ENCODE measurements at regions not wholly inside any gene's neighbourhood (a gene's known extent, or its start where the extent isn't known, plus 50 kb on each side); places are given as distances from the start of the nearest gene placed in this dataset.

DNA sequence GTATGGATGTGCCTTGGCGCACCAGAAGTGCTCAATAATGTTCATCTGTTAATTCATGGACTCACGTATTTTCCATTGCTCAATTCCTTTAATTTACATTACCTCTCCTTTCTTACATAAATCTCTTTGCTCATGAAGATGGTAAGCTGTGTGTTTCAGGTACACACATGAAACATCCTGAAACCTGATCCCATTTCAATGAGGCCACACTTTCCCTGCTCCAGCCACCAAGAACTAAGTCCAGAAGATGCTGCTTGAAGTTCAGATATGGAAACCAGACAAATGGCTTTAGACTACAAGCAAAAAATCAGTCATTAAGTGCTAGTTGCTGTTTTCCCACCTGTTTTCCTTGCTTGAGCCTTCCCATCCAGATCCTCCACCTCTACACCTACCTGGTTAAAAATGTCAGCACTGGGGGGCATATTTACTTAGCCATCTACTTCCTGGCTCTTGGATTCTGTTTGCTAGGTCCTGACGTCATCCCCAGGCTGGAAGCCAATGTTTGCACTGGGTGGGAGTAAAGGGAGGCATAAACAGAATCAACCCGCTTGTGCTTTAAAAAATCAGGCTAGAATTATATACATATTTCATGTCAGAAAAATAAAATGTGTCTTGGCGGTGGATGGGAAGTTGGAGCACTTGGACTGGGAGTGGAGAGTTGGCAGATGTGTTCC, 309.7 kb downstream of the OSR1 start:
- H3K9me3 ChIP-seq = no peaks in the 10 kb centered on the region
- no peak overlapping the region for H3K27ac ChIP-seq
- H3K36me3 ChIP-seq = no peaks in the 10 kb centered on the region
- no peak for TF ChIP-seq POLR2A (IDR thresholded peaks at IDR 0.05)
- TF ChIP-seq, protein P1, sequence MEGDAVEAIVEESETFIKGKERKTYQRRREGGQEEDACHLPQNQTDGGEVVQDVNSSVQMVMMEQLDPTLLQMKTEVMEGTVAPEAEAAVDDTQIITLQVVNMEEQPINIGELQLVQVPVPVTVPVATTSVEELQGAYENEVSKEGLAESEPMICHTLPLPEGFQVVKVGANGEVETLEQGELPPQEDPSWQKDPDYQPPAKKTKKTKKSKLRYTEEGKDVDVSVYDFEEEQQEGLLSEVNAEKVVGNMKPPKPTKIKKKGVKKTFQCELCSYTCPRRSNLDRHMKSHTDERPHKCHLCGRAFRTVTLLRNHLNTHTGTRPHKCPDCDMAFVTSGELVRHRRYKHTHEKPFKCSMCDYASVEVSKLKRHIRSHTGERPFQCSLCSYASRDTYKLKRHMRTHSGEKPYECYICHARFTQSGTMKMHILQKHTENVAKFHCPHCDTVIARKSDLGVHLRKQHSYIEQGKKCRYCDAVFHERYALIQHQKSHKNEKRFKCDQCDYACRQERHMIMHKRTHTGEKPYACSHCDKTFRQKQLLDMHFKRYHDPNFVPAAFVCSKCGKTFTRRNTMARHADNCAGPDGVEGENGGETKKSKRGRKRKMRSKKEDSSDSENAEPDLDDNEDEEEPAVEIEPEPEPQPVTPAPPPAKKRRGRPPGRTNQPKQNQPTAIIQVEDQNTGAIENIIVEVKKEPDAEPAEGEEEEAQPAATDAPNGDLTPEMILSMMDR (IDR thresholded peaks at IDR 0.05 in 4 of 5, conservative IDR thresholded peaks at IDR 0.05 in 1 of 5) = no peak
- in situ Hi-C loops (cut with MboI; ENCODE audit: low sequenced_read_pairs in 4 of 4) (no loop called here), intact Hi-C loops (cut with DNase I; ENCODE audit: low total_unique reads) (loop anchor here (5.0 kb wide), 1 partner anchor 1399 kb away; the partner anchor contains the start of gene RHOB)
- DNase-seq (no peak), ATAC-seq (no peak)
- H3K27me3 ChIP-seq = no peaks in the 10 kb centered on the region
- peaks cover 31 to 35% of the 10 kb centered on the region in 2 donors for H3K4me1 ChIP-seq
- no peak overlapping the region for H3K4me3 ChIP-seq

DNA sequence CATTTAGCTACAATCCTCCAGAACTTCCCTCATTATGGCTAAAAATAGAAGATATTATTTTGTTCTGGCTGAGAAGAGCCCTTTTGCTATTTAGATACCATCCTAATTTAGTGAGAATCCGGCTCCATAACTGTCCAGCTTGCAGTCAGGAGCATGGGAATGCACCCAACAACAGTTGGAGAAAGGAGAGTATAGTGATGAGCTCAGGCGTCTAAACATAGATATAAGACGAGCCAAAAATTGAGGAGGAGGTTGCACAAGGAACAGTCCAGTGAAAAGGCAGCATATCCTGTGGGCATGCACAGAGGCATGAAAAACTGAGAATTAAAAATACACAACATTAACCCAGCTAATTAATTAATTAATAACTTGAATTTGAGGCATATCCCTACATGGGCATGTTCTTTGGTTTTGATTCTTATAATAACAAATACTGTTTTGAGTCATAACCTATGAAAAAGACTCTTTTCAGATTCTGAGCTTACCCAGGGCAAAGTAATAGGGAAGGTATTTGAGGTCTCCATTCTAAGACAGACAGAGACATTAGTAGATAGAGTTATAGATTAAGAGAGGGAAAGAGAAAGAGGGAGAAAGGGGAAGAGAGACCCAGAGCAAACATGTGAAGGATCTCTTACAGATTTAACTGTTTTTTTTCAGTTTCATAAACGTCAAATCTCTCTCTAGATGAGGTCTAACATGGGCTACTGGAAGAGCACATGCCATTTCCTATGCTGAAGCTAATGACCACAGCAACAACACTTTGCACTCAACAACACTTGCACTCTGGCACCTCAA, 311.2 kb downstream of the OSR1 start:
- Histone ChIP-seq H3K4me3 (no peak overlapping the region), H3K27ac (peak overlapping the region; percentile 71 to 76 (median 72)), H3K9me3 (no peaks in the 10 kb centered on the region), H3K4me1 (peaks cover 31 to 35% of the 10 kb centered on the region in 2 donors), H3K27me3 (no peaks in the 10 kb centered on the region), H3K36me3 (no peaks in the 10 kb centered on the region)
- TF ChIP-seq, protein P1 (IDR thresholded peaks at IDR 0.05 in 4 of 5, conservative IDR thresholded peaks at IDR 0.05 in 1 of 5) = no peak
- no peak for TF ChIP-seq POLR2A (IDR thresholded peaks at IDR 0.05)
- peak; percentile 99 to 100 for ATAC-seq
- in situ Hi-C loops (cut with MboI; ENCODE audit: low sequenced_read_pairs in 4 of 4) (no loop called here), intact Hi-C loops (cut with DNase I; ENCODE audit: low total_unique reads) (loop anchor here (2.0 to 5.0 kb wide), 2 partner anchors 26 to 1400 kb away; partner anchors contain the start of gene RHOB)
- DNase-seq = peak; percentile 70 to 72

DNA sequence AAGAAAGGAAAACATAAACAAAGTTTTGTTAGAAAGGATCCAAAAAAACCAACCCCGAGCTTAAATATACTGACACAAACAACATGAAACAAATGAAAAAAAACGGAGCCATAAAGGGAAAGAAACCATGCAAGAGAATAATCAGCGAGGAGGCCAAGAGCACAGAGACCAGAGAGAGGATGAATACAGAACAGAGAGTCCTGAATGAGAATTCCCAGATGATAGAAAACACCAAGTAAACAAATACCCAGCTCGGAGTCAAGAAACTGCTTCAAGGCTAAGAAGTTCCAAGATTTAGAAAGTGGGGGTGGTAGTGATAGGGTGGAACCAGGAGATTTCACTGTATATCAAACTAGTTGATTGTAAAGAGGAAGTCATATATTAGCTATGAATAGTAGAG, 313.3 kb downstream of the OSR1 start:
- in situ Hi-C loops (cut with MboI; ENCODE audit: low sequenced_read_pairs in 4 of 4) = no loop called here
- H3K27ac ChIP-seq = peak overlapping the region; percentile 40 to 71 (median 70)
- H3K9me3 ChIP-seq = no peaks in the 10 kb centered on the region
- H3K4me1 ChIP-seq = peaks cover 25 to 33% of the 10 kb centered on the region in 2 donors
- no peaks in the 10 kb centered on the region for H3K36me3 ChIP-seq
- no peaks in the 10 kb centered on the region for H3K27me3 ChIP-seq
- intact Hi-C loops (cut with DNase I; ENCODE audit: low total_unique reads) = loop anchor here (5.0 kb wide), 1 partner anchor 1402 kb away; the partner anchor contains the start of gene RHOB
- H3K4me3 ChIP-seq = no peak overlapping the region
- no peak for TF ChIP-seq POLR2A (IDR thresholded peaks at IDR 0.05)
- TF ChIP-seq, protein P1 (IDR thresholded peaks at IDR 0.05 in 4 of 5, conservative IDR thresholded peaks at IDR 0.05 in 1 of 5) = no peak
- peak; percentile 28 to 61 for ATAC-seq
- DNase-seq = no peak

DNA sequence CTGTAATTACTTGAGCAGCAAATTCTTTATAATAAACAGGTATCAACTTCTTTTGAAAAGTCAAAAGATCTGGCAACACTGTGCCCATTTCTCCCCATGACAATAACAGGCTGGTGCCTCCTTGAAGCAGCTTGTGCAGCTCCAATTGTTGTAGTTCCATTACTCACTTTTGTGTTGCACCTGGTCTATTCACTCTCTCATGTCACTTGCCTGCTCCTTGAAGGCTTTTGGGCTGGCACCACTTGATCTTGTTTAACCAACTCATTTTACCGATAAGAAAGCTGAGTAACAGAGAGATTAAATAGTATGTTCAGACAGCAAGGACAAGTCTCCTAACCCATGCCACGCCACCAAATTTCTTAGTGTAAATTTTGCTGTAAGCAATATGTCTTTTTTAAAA, 314.5 kb downstream of the OSR1 start:
- H3K27ac ChIP-seq = no peak overlapping the region
- no peak for DNase-seq
- ATAC-seq = no peak
- no peaks in the 10 kb centered on the region for H3K27me3 ChIP-seq
- no peak overlapping the region for H3K4me3 ChIP-seq
- no peaks in the 10 kb centered on the region for H3K36me3 ChIP-seq
- peaks cover 25 to 33% of the 10 kb centered on the region in 2 donors for H3K4me1 ChIP-seq
- intact Hi-C loops (cut with DNase I; ENCODE audit: low total_unique reads) (no loop called here), in situ Hi-C loops (cut with MboI; ENCODE audit: low sequenced_read_pairs in 4 of 4) (no loop called here)
- TF ChIP-seq, protein P1 (IDR thresholded peaks at IDR 0.05 in 4 of 5, conservative IDR thresholded peaks at IDR 0.05 in 1 of 5) = no peak
- TF ChIP-seq POLR2A (IDR thresholded peaks at IDR 0.05) = no peak
- H3K9me3 ChIP-seq = no peaks in the 10 kb centered on the region
